Duodenal mucosa (tissue), 2 donors: ENCODE measurements at regions not wholly inside any gene's neighbourhood (a gene's known extent, or its start where the extent isn't known, plus 50 kb on each side); places are given as distances from the start of the nearest gene placed in this dataset.
"Not testable (repeated sequence)": the region's sequence is repeated elsewhere in the genome, so short reads cannot be mapped to it uniquely, and the experiment has no call there.

Source experiments
- H3K27ac ChIP-seq: one replicate; pipeline ENCODE4 v1.7.0; 2013; ENCODE audit warnings: low read depth, low read length
- H3K27me3 ChIP-seq, 2 donors: one replicate each; pipeline ENCODE4 v1.7.0; 2013; ENCODE audit warnings: low read length in 2 of 2, control low read depth in 1 of 2; ENCODE audit not compliant: insufficient read depth in 2 of 2, control insufficient read depth in 1 of 2
- H3K36me3 ChIP-seq, 2 donors: one replicate each; pipeline ENCODE4 v1.7.0; 2013; ENCODE audit warnings: low read length in 2 of 2, control low read depth in 1 of 2; ENCODE audit not compliant: insufficient read depth in 2 of 2, control insufficient read depth in 1 of 2
- H3K4me1 ChIP-seq, 2 donors: one replicate each; pipeline ENCODE4 v1.7.0; 2013; ENCODE audit warnings: low read length in 2 of 2, control low read depth in 1 of 2; ENCODE audit not compliant: insufficient read depth in 2 of 2, control insufficient read depth in 1 of 2
- H3K4me3 ChIP-seq, 2 donors: one replicate each; pipeline ENCODE4 v1.7.0; 2013; ENCODE audit warnings: low read length in 2 of 2, low read depth in 1 of 2
- H3K9ac ChIP-seq, 2 donors: one replicate each; pipeline ENCODE4 v1.7.0; 2013; ENCODE audit warnings: low read length in 2 of 2, low read depth in 1 of 2
- H3K9me3 ChIP-seq, 2 donors: one replicate each; pipeline ENCODE4 v1.7.0; 2013; ENCODE audit warnings: low read length in 2 of 2, control low read depth in 1 of 2; ENCODE audit not compliant: control insufficient read depth in 1 of 2

DNA sequence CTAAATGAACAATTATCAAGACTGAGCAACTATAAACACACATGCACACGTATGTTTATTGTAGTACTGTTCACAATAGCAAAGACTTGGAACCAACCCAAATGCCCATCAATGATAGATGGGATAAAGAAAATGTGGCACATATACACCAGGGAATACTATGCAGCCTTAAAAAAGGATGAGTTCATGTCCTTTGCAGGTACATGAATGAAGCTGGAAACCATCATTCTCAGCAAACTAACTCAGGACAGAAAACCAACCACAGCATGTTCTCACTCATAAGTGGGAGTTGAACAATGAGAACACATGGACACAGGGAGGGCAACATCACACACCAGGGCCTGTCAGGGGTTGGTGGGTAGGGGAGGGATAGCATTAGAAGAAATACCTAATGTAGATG is 445.4 kb downstream of the BCAT1 start:
- not testable (repeated sequence) for H3K27ac ChIP-seq, H3K9ac ChIP-seq, H3K27me3 ChIP-seq, H3K36me3 ChIP-seq, H3K9me3 ChIP-seq, H3K4me1 ChIP-seq, H3K4me3 ChIP-seq

DNA sequence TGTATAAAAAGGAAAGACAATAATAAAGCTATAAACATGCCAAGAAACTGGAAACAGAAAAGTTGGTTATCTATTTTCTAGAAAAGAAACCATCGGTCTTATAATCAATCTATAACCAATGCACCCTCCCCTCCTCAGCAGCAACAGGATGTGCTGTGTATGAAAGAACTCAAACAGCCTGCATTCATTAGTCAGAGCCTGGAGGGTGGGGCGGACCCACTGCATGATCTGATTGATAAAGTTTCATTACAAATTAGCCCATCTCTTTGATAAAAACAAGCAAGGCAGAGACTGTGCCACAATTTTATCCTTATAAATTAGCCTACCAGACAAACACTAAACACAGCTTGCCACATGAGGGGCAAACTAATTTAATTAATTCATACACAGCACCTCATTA is 448.1 kb downstream of the BCAT1 start:
- H3K4me1 ChIP-seq, result no peaks in the 10 kb centered on the region
- no peaks in the 10 kb centered on the region for H3K27me3 ChIP-seq
- no peak overlapping the region for H3K27ac ChIP-seq
- H3K9me3 ChIP-seq, result peaks cover 0 to 5% of the 10 kb centered on the region in 2 donors
- H3K4me3 ChIP-seq, result no peak overlapping the region
- H3K9ac ChIP-seq, result no peak overlapping the region
- no peaks in the 10 kb centered on the region for H3K36me3 ChIP-seq

DNA sequence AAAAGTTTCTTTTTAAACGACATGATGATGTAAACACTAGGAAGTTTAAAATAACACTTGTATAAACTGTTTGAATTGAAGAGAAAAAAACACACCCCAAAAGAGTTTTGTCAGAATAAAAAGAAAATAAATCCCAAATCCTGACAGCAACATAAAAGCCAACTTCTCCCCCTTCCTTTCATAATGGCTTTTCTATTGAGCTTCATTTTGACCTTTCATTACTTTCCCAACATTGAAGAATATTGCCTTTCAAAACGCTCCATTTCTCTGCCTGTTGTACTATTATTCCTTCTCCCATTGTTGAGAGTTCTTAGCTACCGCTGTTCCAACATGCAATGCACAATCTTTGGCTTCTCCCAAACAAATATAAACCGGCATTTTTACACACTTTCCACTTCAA is 448.5 kb downstream of the BCAT1 start:
- no peak overlapping the region for H3K9ac ChIP-seq
- no peak overlapping the region for H3K4me3 ChIP-seq

DNA sequence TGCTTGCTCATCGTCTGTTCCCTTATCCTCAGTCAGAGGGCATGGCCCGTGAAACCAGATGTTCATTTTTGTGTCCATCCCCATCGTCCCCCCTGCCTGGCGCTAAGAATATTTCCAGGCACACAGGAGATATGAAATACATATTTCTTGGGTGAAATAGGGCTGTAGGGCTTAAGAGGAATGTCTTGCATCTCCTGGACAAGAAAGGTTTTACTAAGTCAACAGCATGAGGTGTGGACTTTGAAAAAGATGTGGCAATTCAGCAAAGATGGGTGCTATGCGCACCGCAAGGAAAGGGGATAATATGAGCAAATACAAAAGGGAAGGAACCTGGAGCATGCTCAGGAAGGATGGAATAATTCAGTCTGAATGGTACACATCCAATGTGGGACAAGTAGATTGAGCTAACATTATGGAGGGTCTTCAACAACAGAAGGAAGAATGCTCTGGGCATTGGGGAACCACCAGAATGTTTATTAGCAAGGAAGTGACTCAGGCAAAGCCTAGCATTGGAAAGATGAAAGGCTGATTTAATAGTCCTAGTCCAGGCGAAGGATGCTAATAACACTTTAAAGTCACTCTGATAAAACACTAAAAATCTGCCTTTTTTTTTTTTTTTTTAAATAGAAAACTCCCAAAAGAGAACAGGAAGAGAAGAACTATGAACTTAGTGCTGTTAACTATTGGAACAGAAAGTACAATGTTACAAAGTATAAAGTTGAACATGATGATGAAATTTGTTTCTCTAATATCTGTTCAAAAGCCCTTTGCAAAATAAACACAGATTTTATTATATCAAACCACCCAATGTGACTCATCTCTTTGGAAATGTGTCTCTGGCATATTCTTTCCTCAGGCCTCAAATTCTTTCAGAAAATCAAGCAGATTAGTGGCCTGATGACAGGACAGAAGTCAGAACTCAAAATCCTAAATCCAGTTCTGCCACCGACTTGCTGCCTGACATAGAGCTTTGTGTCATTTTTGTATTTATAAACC is 449.5 kb downstream of the BCAT1 start:
- Histone ChIP-seq H3K4me3 (no peak overlapping the region), H3K36me3 (no peaks in the 10 kb centered on the region), H3K27ac (no peak overlapping the region), H3K27me3 (no peaks in the 10 kb centered on the region), H3K9me3 (peaks cover 0 to 5% of the 10 kb centered on the region in 2 donors), H3K4me1 (no peaks in the 10 kb centered on the region), H3K9ac (no peak overlapping the region)

More for the DNA sequence above, 448.5 kb downstream of the BCAT1 start:
- Histone ChIP-seq H3K36me3 (no peaks in the 10 kb centered on the region), H3K4me1 (no peaks in the 10 kb centered on the region), H3K9me3 (peaks cover 0 to 5% of the 10 kb centered on the region in 2 donors), H3K27ac (no peak overlapping the region), H3K27me3 (no peaks in the 10 kb centered on the region)

DNA sequence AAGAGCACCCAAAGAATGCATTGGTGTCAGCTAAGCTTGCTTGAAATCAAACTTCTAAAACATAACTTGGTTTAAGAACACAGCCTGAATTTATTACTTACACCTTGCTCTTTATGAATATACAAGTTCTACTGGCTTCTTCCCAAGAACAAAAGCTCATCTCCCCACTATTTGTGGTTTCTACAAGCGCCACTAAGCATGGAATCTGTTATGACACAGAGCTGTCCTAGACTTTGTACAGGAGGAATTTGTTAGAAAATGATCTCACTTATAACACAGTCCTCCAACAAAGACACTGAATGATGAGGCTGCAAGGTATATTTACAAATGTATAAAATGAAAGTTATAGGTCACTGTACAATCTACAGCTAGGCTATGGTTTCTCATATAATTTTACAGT is 452.1 kb downstream of the BCAT1 start:
- no peaks in the 10 kb centered on the region for H3K27me3 ChIP-seq
- no peak overlapping the region for H3K27ac ChIP-seq
- H3K9me3 ChIP-seq, result no peaks in the 10 kb centered on the region
- no peak overlapping the region for H3K9ac ChIP-seq
- no peak overlapping the region for H3K4me3 ChIP-seq
- no peaks in the 10 kb centered on the region for H3K4me1 ChIP-seq
- H3K36me3 ChIP-seq, result no peaks in the 10 kb centered on the region

DNA sequence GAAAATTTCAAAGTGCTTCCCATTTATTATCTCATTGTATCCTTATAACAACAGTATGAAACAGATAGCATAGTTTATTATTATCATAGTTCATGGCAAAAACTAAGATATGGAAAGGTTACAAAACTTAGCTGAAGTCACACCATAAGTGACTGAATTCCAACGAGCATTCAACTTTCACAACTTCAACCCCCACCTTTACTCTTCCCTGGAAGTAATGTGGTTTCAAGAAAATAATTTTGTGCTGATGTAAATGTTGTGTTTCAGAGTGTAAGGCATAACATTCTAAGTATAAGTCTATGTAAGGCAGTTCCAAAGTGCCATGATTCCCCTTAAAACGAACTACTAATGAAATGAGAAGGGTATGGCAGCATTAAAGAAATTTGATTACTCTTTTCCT is 454.5 kb downstream of the BCAT1 start:
- H3K9ac ChIP-seq, result no peak overlapping the region
- H3K9me3 ChIP-seq, result no peaks in the 10 kb centered on the region
- no peak overlapping the region for H3K4me3 ChIP-seq
- H3K36me3 ChIP-seq, result no peaks in the 10 kb centered on the region
- H3K27me3 ChIP-seq, result no peaks in the 10 kb centered on the region
- no peaks in the 10 kb centered on the region for H3K4me1 ChIP-seq
- H3K27ac ChIP-seq, result no peak overlapping the region

DNA sequence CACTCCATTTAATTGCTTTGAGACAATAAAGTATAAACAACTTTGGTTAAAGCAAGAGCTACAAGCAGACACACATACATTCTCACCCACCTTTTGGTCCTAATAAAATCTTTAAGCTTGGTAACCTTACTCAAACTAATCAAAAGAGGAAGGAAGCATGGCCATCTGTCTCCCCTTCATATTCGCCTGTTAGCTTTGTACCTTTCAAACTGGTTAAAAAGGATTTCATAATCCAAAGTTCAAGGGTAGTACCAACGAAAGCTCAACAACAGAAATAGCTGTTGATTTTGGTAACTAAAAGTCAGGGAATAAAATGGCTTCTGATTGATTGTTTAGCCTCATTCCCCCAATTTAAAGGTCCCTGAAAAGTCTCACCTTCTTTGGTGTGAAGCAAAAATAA is 456.9 kb downstream of the BCAT1 start:
- no peaks in the 10 kb centered on the region for H3K9me3 ChIP-seq
- no peaks in the 10 kb centered on the region for H3K4me1 ChIP-seq
- no peaks in the 10 kb centered on the region for H3K36me3 ChIP-seq
- no peak overlapping the region for H3K4me3 ChIP-seq
- H3K9ac ChIP-seq, result no peak overlapping the region
- no peaks in the 10 kb centered on the region for H3K27me3 ChIP-seq
- H3K27ac ChIP-seq, result no peak overlapping the region

DNA sequence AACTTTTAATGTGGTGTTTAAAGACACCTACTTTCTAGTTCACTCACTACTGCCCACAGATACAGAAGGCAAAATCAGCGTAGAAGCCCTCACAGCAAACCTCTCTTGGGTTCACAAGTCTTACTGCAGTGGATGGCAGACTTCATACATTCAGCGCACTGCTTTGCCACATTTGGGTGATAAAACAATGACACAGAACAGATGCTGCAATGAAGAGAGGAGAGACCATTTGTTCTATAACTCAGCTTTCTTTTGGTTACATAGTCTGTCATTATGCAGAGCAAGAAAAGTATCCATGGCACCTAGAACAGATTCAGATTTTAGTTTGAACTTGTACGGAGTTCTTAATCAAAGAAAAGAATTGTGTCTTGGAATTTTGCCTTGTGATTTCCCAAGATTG is 459.0 kb downstream of the BCAT1 start:
- H3K9me3 ChIP-seq, result no peaks in the 10 kb centered on the region
- H3K9ac ChIP-seq, result no peak overlapping the region
- no peak overlapping the region for H3K4me3 ChIP-seq
- no peak overlapping the region for H3K27ac ChIP-seq
- H3K27me3 ChIP-seq, result no peaks in the 10 kb centered on the region
- H3K36me3 ChIP-seq, result no peaks in the 10 kb centered on the region
- no peaks in the 10 kb centered on the region for H3K4me1 ChIP-seq

DNA sequence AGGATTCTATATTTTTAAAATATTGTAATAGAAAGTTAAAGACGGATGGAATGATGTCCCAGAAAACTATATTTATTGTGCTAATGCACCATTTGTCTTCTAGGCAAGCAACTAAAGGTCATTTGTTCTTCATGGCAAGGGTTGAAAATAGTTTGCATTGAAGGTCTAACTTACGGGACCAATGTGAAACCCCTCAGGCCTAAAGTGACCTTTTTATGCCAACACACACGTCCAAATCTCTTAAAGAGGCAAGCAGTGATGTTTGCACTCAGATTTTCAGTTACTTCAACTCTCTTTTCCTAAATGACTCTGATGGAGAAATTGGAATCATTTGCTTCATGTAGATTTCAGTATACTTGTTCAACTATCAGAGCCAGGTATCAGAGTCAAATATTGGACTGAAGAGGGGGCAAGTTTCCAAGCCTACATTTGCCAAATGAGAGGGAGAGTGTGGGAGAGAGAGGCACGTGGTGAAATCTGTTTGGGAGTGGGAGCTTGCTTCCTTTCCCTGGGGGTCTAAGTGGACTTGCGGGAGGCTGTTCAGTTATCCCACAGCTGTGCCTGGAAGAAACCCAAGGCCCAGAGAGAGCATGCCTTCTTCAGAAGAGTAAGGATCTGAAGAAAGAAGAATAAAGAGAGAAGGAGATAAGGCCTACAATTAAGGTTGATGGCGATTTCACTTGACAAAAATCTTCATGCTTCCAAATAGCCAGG is 459.8 kb downstream of the BCAT1 start:
- Histone ChIP-seq H3K4me1 (no peaks in the 10 kb centered on the region), H3K36me3 (no peaks in the 10 kb centered on the region)

DNA sequence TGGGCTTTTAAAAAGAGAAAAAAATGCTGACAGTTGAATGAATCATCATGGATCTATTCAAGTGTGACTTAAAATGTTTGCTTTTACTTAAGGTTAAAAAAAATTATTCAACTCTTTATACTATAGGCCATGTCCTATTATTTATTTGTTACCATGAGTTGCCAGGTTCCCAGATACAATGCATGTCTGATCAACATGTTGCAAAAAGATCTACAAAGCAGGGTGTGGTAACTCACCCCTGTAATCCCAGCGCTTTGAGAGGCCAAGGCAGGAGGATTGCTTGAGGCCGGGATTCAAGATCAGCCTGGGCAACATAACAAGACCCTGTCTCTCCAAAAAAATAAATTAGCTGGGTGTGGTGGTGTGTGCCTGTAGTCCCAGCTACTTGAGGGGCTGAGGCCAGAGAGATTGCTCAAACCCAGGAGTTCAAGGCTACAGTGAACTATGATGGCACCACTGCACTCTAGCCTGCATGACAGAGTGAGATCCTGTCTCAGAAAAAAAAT is 460.8 kb downstream of the BCAT1 start:
- no peak overlapping the region for H3K9ac ChIP-seq
- H3K4me3 ChIP-seq, result no peak overlapping the region
- no peaks in the 10 kb centered on the region for H3K36me3 ChIP-seq
- H3K27ac ChIP-seq, result no peak overlapping the region
- H3K27me3 ChIP-seq, result no peaks in the 10 kb centered on the region
- no peaks in the 10 kb centered on the region for H3K9me3 ChIP-seq
- no peaks in the 10 kb centered on the region for H3K4me1 ChIP-seq

More for the DNA sequence above, 459.8 kb downstream of the BCAT1 start:
- Histone ChIP-seq H3K9me3 (no peaks in the 10 kb centered on the region), H3K4me3 (no peak overlapping the region), H3K27ac (no peak overlapping the region), H3K27me3 (no peaks in the 10 kb centered on the region), H3K9ac (no peak overlapping the region)
